PC-9 (cell line): ENCODE measurements at regions not wholly inside any gene's neighbourhood (a gene's known extent, or its start where the extent isn't known, plus 50 kb on each side); places are given as distances from the start of the nearest gene placed in this dataset.

Experiments used
- BruUV-seq: library from RNA; stranded (reverse); fragments of 400-500 nt; replicated peaks from 2 replicates; lab custom pipeline; 2021; lab: Mats Ljungman, UMichigan
- CTCF ChIA-PET: fragments of 300-600 bp; sonication (Branson Sonifier 250); formaldehyde crosslinking; loops from one replicate; lab custom pipeline; 2022; ENCODE audit warnings: antibody characterized with exemption; lab: Charles Lee
- POLR2A ChIA-PET: fragments of 300-600 bp; sonication (Branson Sonifier 250); formaldehyde crosslinking; loops from one replicate; lab custom pipeline; 2022; ENCODE audit warnings: antibody characterized with exemption; ENCODE audit not compliant: unreplicated experiment; lab: Charles Lee
- DNase-seq, 2 experiments: peaks; one replicate each; pipeline versions ENCODE4 v3.0.0 to v3.0.0-alpha.2; 2015 to 2022; ENCODE audit warnings: mixed read lengths in 1 of 2
- H2AFZ ChIP-seq: fragments of 200-600 bp; sonication (generic); 2 replicates; pipeline ENCODE4 v1.8.1; 2017; ENCODE audit warnings: antibody characterized with exemption
- H3F3A ChIP-seq: fragments of 200-600 bp; sonication (generic); 2 replicates; pipeline ENCODE4 v1.8.1; 2017; ENCODE audit warnings: antibody characterized with exemption, mild to moderate bottlenecking, low read depth; ENCODE audit not compliant: insufficient read depth
- H3K27ac ChIP-seq: fragments of 200-600 bp; sonication (generic); 2 replicates; pipeline ENCODE4 v1.6.1; 2016; ENCODE audit warnings: mixed run types
- H3K27me3 ChIP-seq: fragments of 200-600 bp; sonication (generic); 2 replicates; pipeline ENCODE4 v1.6.1; 2016; ENCODE audit warnings: low read depth, mixed run types; ENCODE audit not compliant: insufficient read depth
- H3K36me3 ChIP-seq: fragments of 200-600 bp; sonication (generic); 2 replicates; pipeline ENCODE4 v1.6.1; 2016; ENCODE audit warnings: low read depth, mixed run types
- H3K4me1 ChIP-seq: fragments of 200-600 bp; sonication (generic); replicated peaks from 2 replicates; pipeline ENCODE4 v1.6.1; 2016; ENCODE audit warnings: mixed run types; ENCODE audit not compliant: insufficient read depth
- H3K4me2 ChIP-seq: fragments of 200-600 bp; sonication (generic); 2 replicates; pipeline ENCODE4 v1.6.1; 2017; ENCODE audit warnings: mixed run types
- H3K4me3 ChIP-seq: fragments of 200-600 bp; sonication (generic); 2 replicates; pipeline ENCODE4 v1.6.1; 2016; ENCODE audit warnings: mixed run types
- H3K79me2 ChIP-seq: fragments of 200-600 bp; sonication (generic); 2 replicates; pipeline ENCODE4 v1.6.1; 2017; ENCODE audit warnings: low read depth, mixed run types
- H3K9me2 ChIP-seq: fragments of 200-600 bp; sonication (generic); 2 replicates; pipeline ENCODE4 v1.8.1; 2017; ENCODE audit warnings: mild to moderate bottlenecking; ENCODE audit not compliant: insufficient read depth
- H3K9me3 ChIP-seq: fragments of 200-600 bp; sonication (generic); 2 replicates; pipeline ENCODE4 v1.8.1; 2016; ENCODE audit warnings: low read depth; ENCODE audit not compliant: insufficient read depth
- H4K20me1 ChIP-seq: fragments of 200-600 bp; sonication (generic); 2 replicates; pipeline ENCODE4 v1.8.1; 2017; ENCODE audit not compliant: insufficient read depth
- CTCF ChIP-seq: fragments of 200-600 bp; sonication (generic); conservative IDR thresholded peaks from 2 replicates; pipeline ENCODE4 v1.6.1; 2017; ENCODE audit warnings: mixed run types, antibody characterized with exemption, mild to moderate bottlenecking, moderate library complexity
- EZH2 ChIP-seq: fragments of 200-600 bp; sonication (generic); IDR thresholded peaks from 2 replicates; pipeline ENCODE4 v1.8.0; 2017; ENCODE audit warnings: antibody characterized with exemption, low read depth
- intact Hi-C: fragments of 100-400 bp; cut with micrococcal nuclease; formaldehyde crosslinking; loops from one replicate; pipeline ENCODE4 v1.10.0; 2022; ENCODE audit not compliant: unreplicated experiment

- no peaks in the 10 kb centered on the region for H3K36me3 ChIP-seq
- no peak overlapping the region for H3K27ac ChIP-seq
- H3K4me3 ChIP-seq: no peak overlapping the region
- no peaks in the 10 kb centered on the region for H3K79me2 ChIP-seq
- TF ChIP-seq EZH2 (no peak), CTCF (no peak)
- H3F3A ChIP-seq: no peaks in the 10 kb centered on the region
- no peaks in the 10 kb centered on the region for H3K4me1 ChIP-seq
- H3K9me3 ChIP-seq: no peaks in the 10 kb centered on the region
- intact Hi-C loops: no loop called here
- CTCF ChIA-PET: no interaction called here
- no peak for DNase-seq
- no peak overlapping the region for H3K4me2 ChIP-seq
- no peaks in the 10 kb centered on the region for H4K20me1 ChIP-seq
- H3K27me3 ChIP-seq: no peaks in the 10 kb centered on the region
- BruUV-seq: no TSS peak
- POLR2A ChIA-PET: no interaction called here
- no peak overlapping the region for H2AFZ ChIP-seq
- 0 out of 2 replicates have a peak, but pooled peaks cover 7% of the 10 kb centered on the region for H3K9me2 ChIP-seq
Observed at GRCh38 chr5:88459971-88460370, 191.3 kb upstream of the TMEM161B start.

GRCh38 chr5:88452820-88453219 lies 184.2 kb upstream of the TMEM161B start:
- no peak overlapping the region for H3K27ac ChIP-seq
- H3K9me2 ChIP-seq: no peaks in the 10 kb centered on the region
- ChIA-PET CTCF (no interaction called here), POLR2A (no interaction called here)
- no peak for TF ChIP-seq EZH2
- no peak for TF ChIP-seq CTCF
- no peaks in the 10 kb centered on the region for H4K20me1 ChIP-seq
- H3K4me2 ChIP-seq: no peak overlapping the region
- H3K36me3 ChIP-seq: no peaks in the 10 kb centered on the region
- no peaks in the 10 kb centered on the region for H3K79me2 ChIP-seq
- no peaks in the 10 kb centered on the region for H3K9me3 ChIP-seq
- no peaks in the 10 kb centered on the region for H3F3A ChIP-seq
- H3K4me1 ChIP-seq: no peaks in the 10 kb centered on the region
- no peak overlapping the region for H3K4me3 ChIP-seq
- H3K27me3 ChIP-seq: no peaks in the 10 kb centered on the region
- no TSS peak for BruUV-seq
- intact Hi-C loops: no loop called here
- DNase-seq: no peak
- no peak overlapping the region for H2AFZ ChIP-seq

GRCh38 chr5:88450239-88450638 lies 181.6 kb upstream of the TMEM161B start:
- no peaks in the 10 kb centered on the region for H3K4me1 ChIP-seq
- no TSS peak for BruUV-seq
- H3K9me2 ChIP-seq: no peaks in the 10 kb centered on the region
- no peak overlapping the region for H3K4me2 ChIP-seq
- no peaks in the 10 kb centered on the region for H3K79me2 ChIP-seq
- no peaks in the 10 kb centered on the region for H3K9me3 ChIP-seq
- no peak overlapping the region for H2AFZ ChIP-seq
- no peaks in the 10 kb centered on the region for H3K36me3 ChIP-seq
- no peaks in the 10 kb centered on the region for H4K20me1 ChIP-seq
- POLR2A ChIA-PET: interaction anchor here (0.8 kb wide), 1 partner anchor 12 kb away, joined by 13 read pairs; no protein-coding TSS in a partner anchor
- H3K4me3 ChIP-seq: no peak overlapping the region
- TF ChIP-seq EZH2: no peak
- TF ChIP-seq CTCF: no peak
- no peaks in the 10 kb centered on the region for H3F3A ChIP-seq
- intact Hi-C loops: no loop called here
- CTCF ChIA-PET: no interaction called here
- no peaks in the 10 kb centered on the region for H3K27me3 ChIP-seq
- H3K27ac ChIP-seq: no peak overlapping the region
- no peak for DNase-seq
